GM12864 (cell line): ENCODE measurements at regions not wholly inside any gene's neighbourhood (a gene's known extent, or its start where the extent isn't known, plus 50 kb on each side); places are given as distances from the start of the nearest gene placed in this dataset.

Experiments
- DNase-seq: peaks from one replicate; pipeline ENCODE4 v3.0.0-alpha.2; 2011; ENCODE audit warnings: low read depth
- H3K4me3 ChIP-seq: 2 replicates; pipeline ENCODE4 v1.5.1; 2011; ENCODE audit warnings: mild to moderate bottlenecking, low read depth, low read length, control low read depth
- CTCF ChIP-seq: IDR thresholded peaks from 2 replicates; pipeline ENCODE4 v1.5.1; 2011; ENCODE audit warnings: low read depth, mild to moderate bottlenecking, moderate library complexity, low read length, control low read depth, inconsistent platforms; ENCODE audit errors: missing control alignments

- DNase-seq: no peak
- no peak for TF ChIP-seq CTCF
- H3K4me3 ChIP-seq: no peak overlapping the region
Observed at GRCh38 chr3:144407335-144407734, 435.7 kb downstream of the DIPK2A start.

GRCh38 chr3:144409319-144409718 lies 437.7 kb downstream of the DIPK2A start:
- DNase-seq: no peak
- TF ChIP-seq CTCF: no peak
- H3K4me3 ChIP-seq: no peak overlapping the region

- H3K4me3 ChIP-seq: no peak overlapping the region
- no peak for DNase-seq
- no peak for TF ChIP-seq CTCF
Observed at GRCh38 chr3:144413068-144413467, 441.4 kb downstream of the DIPK2A start.

- TF ChIP-seq CTCF: no peak
- H3K4me3 ChIP-seq: no peak overlapping the region
- DNase-seq: no peak
Observed at GRCh38 chr3:144415492-144415891, 443.9 kb downstream of the DIPK2A start.

- DNase-seq: no peak
- TF ChIP-seq CTCF: no peak
Observed at GRCh38 chr3:144424606-144425005, 453.0 kb downstream of the DIPK2A start.

GRCh38 chr3:144426366-144426765 lies 454.7 kb downstream of the DIPK2A start:
- no peak overlapping the region for H3K4me3 ChIP-seq
- DNase-seq: no peak
- no peak for TF ChIP-seq CTCF

More at GRCh38 chr3:144424606-144425005, 453.0 kb downstream of the DIPK2A start:
- H3K4me3 ChIP-seq: no peak overlapping the region

GRCh38 chr3:144426967-144427366 lies 455.3 kb downstream of the DIPK2A start:
- no peak for DNase-seq

More at GRCh38 chr3:144426967-144427366, 455.3 kb downstream of the DIPK2A start:
- no peak for TF ChIP-seq CTCF
- H3K4me3 ChIP-seq: no peak overlapping the region
